H1 (cell line): ENCODE measurements at regions not wholly inside any gene's neighbourhood (a gene's known extent, or its start where the extent isn't known, plus 50 kb on each side); places are given as distances from the start of the nearest gene placed in this dataset.

ENCODE experiments used
- POLR2A ChIP-seq, 2 experiments: IDR thresholded peaks; 1 replicate in 1 of 2; 2 replicates in 1 of 2; pipeline ENCODE4 v1.6.1; 2011; ENCODE audit warnings: low read depth in 2 of 2, low read length in 2 of 2, mild to moderate bottlenecking in 2 of 2; ENCODE audit errors: control extremely low read depth in 1 of 2
- POU5F1 ChIP-seq: IDR thresholded peaks from 2 replicates; pipeline ENCODE4 v1.6.1; 2011; ENCODE audit warnings: low read depth, mild to moderate bottlenecking, low read length, moderate library complexity

GRCh38 chr4:28886934-28887333, 1833.2 kb upstream of the PCDH7 start (continued):
- no peak for TF ChIP-seq POU5F1
- TF ChIP-seq POLR2A (IDR thresholded peaks at IDR 0.05; ENCODE audit: control extremely low read depth in 1 of 2, low read depth in 2 of 2, low read length in 2 of 2), result no peak
- TF ChIP-seq, all 59 proteins: peak for 0
